ENCODE measurements at regions not wholly inside any gene's neighbourhood (a gene's known extent, or its start where the extent isn't known, plus 50 kb on each side); places are given as distances from the start of the nearest gene placed in this dataset.
A peak's percentile ranks its signal among the peaks of the same experiment; 100 is the strongest.

DNA sequence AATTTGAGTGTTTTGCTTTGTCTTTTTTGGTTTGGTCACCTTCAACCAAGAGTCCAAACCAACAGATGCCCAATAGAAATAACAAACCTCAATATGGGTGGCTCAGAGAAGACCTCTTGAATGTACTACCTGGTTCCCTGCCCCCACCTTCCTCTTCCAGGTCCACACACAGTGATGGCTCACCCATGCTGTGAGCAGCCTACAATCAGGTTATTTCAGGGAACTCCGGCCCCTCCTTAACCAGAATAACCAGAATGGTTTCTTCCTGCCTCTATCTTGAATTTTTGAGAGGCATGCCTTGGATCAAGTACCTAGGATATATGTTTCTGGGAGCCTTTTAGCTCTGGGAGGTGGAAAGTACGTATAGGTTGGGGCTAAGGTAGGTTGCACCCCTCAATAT, 327.1 kb upstream of the PRDM1 start:
- intact Hi-C loops (cut with micrococcal nuclease): no loop called here
- peaks cover 11% of the 10 kb centered on the region for H3K4me1 Mint-ChIP-seq
- no peak for TF ChIP-seq EZH2 (IDR thresholded peaks at IDR 0.05; ENCODE audit: borderline replicate concordance, insufficient read depth, low read depth, low read length, poor library complexity, severe bottlenecking)
- TF ChIP-seq, protein P1, sequence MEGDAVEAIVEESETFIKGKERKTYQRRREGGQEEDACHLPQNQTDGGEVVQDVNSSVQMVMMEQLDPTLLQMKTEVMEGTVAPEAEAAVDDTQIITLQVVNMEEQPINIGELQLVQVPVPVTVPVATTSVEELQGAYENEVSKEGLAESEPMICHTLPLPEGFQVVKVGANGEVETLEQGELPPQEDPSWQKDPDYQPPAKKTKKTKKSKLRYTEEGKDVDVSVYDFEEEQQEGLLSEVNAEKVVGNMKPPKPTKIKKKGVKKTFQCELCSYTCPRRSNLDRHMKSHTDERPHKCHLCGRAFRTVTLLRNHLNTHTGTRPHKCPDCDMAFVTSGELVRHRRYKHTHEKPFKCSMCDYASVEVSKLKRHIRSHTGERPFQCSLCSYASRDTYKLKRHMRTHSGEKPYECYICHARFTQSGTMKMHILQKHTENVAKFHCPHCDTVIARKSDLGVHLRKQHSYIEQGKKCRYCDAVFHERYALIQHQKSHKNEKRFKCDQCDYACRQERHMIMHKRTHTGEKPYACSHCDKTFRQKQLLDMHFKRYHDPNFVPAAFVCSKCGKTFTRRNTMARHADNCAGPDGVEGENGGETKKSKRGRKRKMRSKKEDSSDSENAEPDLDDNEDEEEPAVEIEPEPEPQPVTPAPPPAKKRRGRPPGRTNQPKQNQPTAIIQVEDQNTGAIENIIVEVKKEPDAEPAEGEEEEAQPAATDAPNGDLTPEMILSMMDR (IDR thresholded peaks at IDR 0.05): no peak
- Histone ChIP-seq H3K27ac (ENCODE audit: low read length in 2 of 2) (no peak overlapping the region), H3K79me2 (ENCODE audit: control insufficient read depth, insufficient read depth, low read length) (no peaks in the 10 kb centered on the region), H3K9me3 (ENCODE audit: control extremely low read depth in 1 of 3, control insufficient read depth in 2 of 3, insufficient read depth in 1 of 3, low read length in 2 of 3) (no peaks in the 10 kb centered on the region), H2AFZ (ENCODE audit: insufficient read depth, low read depth, low read length, poor library complexity, severe bottlenecking) (no peak overlapping the region), H3K4me3 (ENCODE audit: control extremely low read depth in 1 of 5, extremely low read depth in 1 of 5, insufficient read depth in 1 of 5, low read depth in 2 of 5, low read length in 4 of 5) (no peak overlapping the region), H4K20me1 (ENCODE audit: control insufficient read depth, insufficient read depth, low read length, poor library complexity, severe bottlenecking) (no peaks in the 10 kb centered on the region), H3K4me1 (ENCODE audit: control insufficient read depth in 2 of 2, insufficient read depth in 2 of 2, low read length in 2 of 2) (peaks cover 4 to 5% of the 10 kb centered on the region in 2 donors), H3K9ac (ENCODE audit: low read length) (no peak overlapping the region), H3K27me3 (replicated peaks in 1 of 4; ENCODE audit: control extremely low read depth in 1 of 4, control insufficient read depth in 3 of 4, insufficient read depth in 4 of 4, low read length in 3 of 4) (peaks cover 0 to 3% (median 0%) of the 10 kb centered on the region in 4 experiments), H3K4me2 (replicated peaks; ENCODE audit: low read depth, low read length, poor library complexity, severe bottlenecking) (no peak overlapping the region), H3K36me3 (replicated peaks in 1 of 2; ENCODE audit: control extremely low read depth in 1 of 2, control insufficient read depth in 1 of 2, extremely low read depth in 1 of 2, insufficient read depth in 2 of 2, low read length in 1 of 2) (no peaks in the 10 kb centered on the region)
- H3K4me3 Mint-ChIP-seq: no peak overlapping the region
- no peak for ATAC-seq (ENCODE audit: low read depth)
- CTCF ChIA-PET: no interaction called here
- H3K27ac Mint-ChIP-seq: no peak overlapping the region
- no CpG with 5 or more reads among the region's 2 CpGs for WGBS (ENCODE audit: insufficient coverage)
- POLR2A ChIA-PET: no interaction called here
- H3K27me3 Mint-ChIP-seq: peaks cover 5% of the 10 kb centered on the region
- DNase-seq: no peak
- H3K9me3 Mint-ChIP-seq (ENCODE audit: insufficient read depth): no peaks in the 10 kb centered on the region

DNA sequence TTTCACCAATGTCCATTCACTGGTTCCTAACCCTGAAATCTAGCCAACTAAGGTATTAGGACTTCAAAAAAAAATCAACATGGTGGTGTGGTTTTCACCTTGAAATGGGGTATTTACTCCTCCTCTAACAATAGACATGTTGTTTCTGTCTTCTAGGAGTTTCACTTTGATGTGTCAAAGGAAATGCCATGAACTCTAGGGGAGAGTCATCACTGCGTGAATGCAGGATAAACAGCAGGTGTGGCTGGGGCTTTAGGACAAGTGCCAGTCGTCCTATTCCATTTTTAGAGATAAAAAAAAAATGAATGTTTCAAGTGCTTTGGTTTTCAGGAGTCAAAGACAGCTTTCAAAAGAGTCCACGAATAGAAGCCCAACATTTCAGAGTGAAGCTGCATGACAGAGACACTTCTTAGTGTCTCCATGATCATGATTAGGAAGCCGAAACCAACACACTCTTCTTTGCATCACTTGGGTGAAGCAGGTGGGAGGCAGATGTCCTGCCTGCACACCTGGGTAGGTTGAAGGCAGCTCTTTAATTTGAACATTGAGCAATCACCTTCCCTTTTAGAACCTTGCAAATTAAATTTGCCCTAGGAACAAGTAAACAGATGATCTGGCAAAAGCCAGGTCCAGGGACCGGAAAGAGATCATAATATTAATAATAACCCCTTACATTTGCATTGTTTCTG, 328.5 kb upstream of the PRDM1 start:
- Histone ChIP-seq H3K36me3 (replicated peaks in 1 of 2; ENCODE audit: control extremely low read depth in 1 of 2, control insufficient read depth in 1 of 2, extremely low read depth in 1 of 2, insufficient read depth in 2 of 2, low read length in 1 of 2) (no peaks in the 10 kb centered on the region), H3K4me1 (ENCODE audit: control insufficient read depth in 2 of 2, insufficient read depth in 2 of 2, low read length in 2 of 2) (peaks cover 4 to 5% of the 10 kb centered on the region in 2 donors), H2AFZ (ENCODE audit: insufficient read depth, low read depth, low read length, poor library complexity, severe bottlenecking) (no peak overlapping the region), H3K27ac (ENCODE audit: low read length in 2 of 2) (no peak overlapping the region), H4K20me1 (ENCODE audit: control insufficient read depth, insufficient read depth, low read length, poor library complexity, severe bottlenecking) (no peaks in the 10 kb centered on the region), H3K9ac (ENCODE audit: low read length) (no peak overlapping the region), H3K27me3 (replicated peaks in 1 of 4; ENCODE audit: control extremely low read depth in 1 of 4, control insufficient read depth in 3 of 4, insufficient read depth in 4 of 4, low read length in 3 of 4) (peaks cover 0 to 3% (median 0%) of the 10 kb centered on the region in 4 experiments), H3K9me3 (ENCODE audit: control extremely low read depth in 1 of 3, control insufficient read depth in 2 of 3, insufficient read depth in 1 of 3, low read length in 2 of 3) (no peaks in the 10 kb centered on the region), H3K79me2 (ENCODE audit: control insufficient read depth, insufficient read depth, low read length) (no peaks in the 10 kb centered on the region), H3K4me2 (replicated peaks; ENCODE audit: low read depth, low read length, poor library complexity, severe bottlenecking) (no peak overlapping the region), H3K4me3 (ENCODE audit: control extremely low read depth in 1 of 5, extremely low read depth in 1 of 5, insufficient read depth in 1 of 5, low read depth in 2 of 5, low read length in 4 of 5) (no peak overlapping the region)
- Mint-ChIP-seq H3K27me3 (peaks cover 5% of the 10 kb centered on the region), H3K9me3 (ENCODE audit: insufficient read depth) (no peaks in the 10 kb centered on the region), H3K4me3 (peak overlapping the region; percentile 10), H3K27ac (no peak overlapping the region), H3K4me1 (peaks cover 11% of the 10 kb centered on the region)
- ChIA-PET CTCF (no interaction called here), POLR2A (no interaction called here)
- TF ChIP-seq, protein P1 (IDR thresholded peaks at IDR 0.05): no peak
- TF ChIP-seq EZH2 (IDR thresholded peaks at IDR 0.05; ENCODE audit: borderline replicate concordance, insufficient read depth, low read depth, low read length, poor library complexity, severe bottlenecking): no peak
- WGBS (ENCODE audit: insufficient coverage): 39% methylated on average over 4 of the region's 5 CpGs
- intact Hi-C loops (cut with micrococcal nuclease): no loop called here
- DNase-seq (no peak), ATAC-seq (ENCODE audit: low read depth) (peak; percentile 24)
